Thyroid gland (tissue), 4 donors: ENCODE measurements at regions not wholly inside any gene's neighbourhood (a gene's known extent, or its start where the extent isn't known, plus 50 kb on each side); places are given as distances from the start of the nearest gene placed in this dataset.

Experiments used
- POLR2A ChIP-seq, 2 donors: fragments of 450-650 bp; IDR thresholded peaks; one replicate each; pipeline ENCODE4 v1.6.1; 2017; ENCODE audit warnings: antibody characterized with exemption in 2 of 2, mild to moderate bottlenecking in 2 of 2, moderate library complexity in 1 of 2
- TF ChIP-seq, protein P1 (sequence below), 6 experiments: fragments of 200-600 bp in 3 of 6; fragments of 450-650 bp in 3 of 6; sonication (generic) in 3 of 6; IDR thresholded peaks; one replicate each; pipeline ENCODE4 v1.5.1; 2016 to 2019; ENCODE audit warnings: antibody characterized with exemption in 6 of 6, mild to moderate bottlenecking in 2 of 6, inconsistent platforms in 1 of 6, moderate library complexity in 1 of 6

DNA sequence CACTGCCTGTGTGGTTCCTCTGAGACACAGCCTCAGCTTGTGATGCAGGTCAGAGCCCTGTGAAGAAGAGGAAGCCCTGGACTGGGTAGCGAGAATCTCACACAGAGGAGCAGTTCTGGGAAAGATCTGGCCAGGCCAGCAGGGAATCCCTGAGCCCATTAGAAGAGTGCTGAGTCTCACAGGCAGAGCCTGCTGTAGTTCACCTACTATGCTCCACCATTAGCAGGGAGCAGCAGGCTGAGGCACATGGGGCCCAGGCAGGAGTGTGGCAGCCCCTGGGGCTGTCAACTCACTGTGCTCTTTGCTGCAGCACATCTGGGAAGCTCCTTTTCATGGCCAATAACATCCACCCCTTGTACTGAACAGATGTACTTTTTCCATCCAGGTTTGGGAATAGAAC, 146.8 kb upstream of the B3GAT2 start:
- TF ChIP-seq, protein P1, sequence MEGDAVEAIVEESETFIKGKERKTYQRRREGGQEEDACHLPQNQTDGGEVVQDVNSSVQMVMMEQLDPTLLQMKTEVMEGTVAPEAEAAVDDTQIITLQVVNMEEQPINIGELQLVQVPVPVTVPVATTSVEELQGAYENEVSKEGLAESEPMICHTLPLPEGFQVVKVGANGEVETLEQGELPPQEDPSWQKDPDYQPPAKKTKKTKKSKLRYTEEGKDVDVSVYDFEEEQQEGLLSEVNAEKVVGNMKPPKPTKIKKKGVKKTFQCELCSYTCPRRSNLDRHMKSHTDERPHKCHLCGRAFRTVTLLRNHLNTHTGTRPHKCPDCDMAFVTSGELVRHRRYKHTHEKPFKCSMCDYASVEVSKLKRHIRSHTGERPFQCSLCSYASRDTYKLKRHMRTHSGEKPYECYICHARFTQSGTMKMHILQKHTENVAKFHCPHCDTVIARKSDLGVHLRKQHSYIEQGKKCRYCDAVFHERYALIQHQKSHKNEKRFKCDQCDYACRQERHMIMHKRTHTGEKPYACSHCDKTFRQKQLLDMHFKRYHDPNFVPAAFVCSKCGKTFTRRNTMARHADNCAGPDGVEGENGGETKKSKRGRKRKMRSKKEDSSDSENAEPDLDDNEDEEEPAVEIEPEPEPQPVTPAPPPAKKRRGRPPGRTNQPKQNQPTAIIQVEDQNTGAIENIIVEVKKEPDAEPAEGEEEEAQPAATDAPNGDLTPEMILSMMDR (IDR thresholded peaks at IDR 0.05), result no peak
- TF ChIP-seq POLR2A (IDR thresholded peaks at IDR 0.05), result no peak
